DMS79 (cell line): ENCODE measurements at regions not wholly inside any gene's neighbourhood (a gene's known extent, or its start where the extent isn't known, plus 50 kb on each side); places are given as distances from the start of the nearest gene placed in this dataset.

Experiments used
- DNase-seq: peaks from one replicate; lab custom pipeline; 2025; lab: John Stamatoyannopoulos, UW

DNA sequence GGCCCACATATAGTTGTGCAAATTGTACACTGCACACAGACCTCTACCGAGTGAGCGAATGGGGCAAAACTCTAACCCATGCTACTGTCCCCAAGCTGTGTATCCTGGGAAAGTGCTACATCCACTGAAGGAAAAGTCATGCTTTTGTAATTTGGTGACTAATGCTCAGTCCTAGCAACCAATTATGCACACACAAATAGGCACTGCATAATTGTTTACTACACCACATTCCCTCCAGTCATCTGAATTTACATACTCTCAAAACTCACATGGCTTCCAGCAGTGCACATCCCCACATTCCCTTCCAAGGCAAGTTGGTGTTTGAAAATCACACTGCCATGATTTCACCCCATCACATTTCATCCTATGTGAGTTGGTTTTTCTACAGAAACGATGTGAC, 125.9 kb upstream of the OSMR start:
- DNase-seq, result no peak

DNA sequence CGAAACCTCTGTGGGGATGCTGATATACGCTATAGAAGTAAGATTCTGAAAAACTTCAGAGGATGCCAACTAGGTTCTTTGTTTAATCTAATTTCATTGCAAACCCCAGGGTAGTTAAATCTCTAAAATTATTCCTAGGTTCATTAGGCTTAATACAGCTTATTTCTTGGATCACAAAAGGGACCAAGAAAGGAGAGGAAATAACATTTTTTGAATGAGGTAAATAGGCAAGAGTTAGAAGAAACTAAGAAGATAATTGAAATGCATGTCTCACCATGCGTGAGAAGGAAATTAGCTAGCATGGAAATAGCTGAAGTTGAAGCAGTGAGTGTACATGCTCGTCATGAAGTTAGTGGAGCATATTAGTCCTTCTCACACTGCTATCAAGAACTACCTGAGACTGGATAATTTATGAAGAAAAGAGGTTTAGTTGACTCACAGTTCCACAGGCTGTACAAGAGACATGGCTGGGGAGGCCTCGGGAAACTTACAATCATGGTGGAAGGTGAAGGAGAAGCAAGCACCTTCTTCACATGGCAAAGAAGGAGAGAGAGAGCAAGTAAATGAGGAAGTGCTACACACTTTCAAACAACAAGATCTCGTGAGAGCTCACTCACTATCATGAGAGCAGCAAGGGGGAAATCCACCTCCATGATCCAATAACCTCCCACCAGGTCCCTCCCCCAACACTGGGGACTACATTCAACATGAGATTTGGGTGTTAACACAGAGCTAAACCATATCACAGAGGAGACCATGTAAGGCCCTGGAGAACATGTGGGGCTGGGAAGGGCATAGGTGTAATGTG, 125.1 kb upstream of the OSMR start:
- no peak for DNase-seq

DNA sequence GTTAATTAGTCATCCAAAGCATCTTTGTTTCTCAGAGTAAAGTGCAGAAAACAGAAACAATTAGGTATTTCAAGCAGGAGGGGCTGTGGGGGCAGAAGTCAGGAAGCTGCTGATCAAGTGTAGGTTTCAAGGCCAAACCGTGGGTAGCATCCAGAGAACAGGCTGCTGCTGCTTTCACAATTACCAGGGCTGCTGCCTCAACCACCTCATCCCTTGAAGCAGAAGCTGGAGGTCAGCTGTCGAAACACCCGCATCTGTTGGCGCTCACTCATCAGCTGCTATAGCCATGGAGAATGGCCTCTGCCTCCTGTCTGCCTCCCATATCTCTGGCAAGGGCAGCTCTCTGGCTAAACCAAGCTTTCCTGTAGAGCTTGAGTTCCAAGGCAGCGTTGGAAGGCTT, 122.9 kb upstream of the OSMR start:
- DNase-seq, result no peak

DNA sequence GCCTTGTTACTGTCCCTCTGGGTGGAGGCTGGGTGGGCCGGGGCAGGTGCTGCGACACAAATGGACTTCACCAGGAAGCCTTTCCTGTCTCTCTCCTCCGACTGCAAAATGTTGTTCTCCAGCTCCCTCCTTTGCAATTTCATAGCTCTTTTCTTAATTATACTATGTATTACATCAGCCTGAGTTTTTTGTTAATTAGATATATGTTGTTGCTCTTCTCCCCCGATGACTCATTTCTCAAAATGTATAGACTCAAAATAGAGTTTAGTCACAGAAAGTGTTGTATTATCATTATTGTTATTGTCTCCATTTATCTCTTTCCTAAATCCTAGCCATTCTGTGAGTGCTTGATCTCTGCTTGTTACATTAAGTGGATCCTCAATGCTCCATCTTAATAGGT, 122.4 kb upstream of the OSMR start:
- no peak for DNase-seq

DNA sequence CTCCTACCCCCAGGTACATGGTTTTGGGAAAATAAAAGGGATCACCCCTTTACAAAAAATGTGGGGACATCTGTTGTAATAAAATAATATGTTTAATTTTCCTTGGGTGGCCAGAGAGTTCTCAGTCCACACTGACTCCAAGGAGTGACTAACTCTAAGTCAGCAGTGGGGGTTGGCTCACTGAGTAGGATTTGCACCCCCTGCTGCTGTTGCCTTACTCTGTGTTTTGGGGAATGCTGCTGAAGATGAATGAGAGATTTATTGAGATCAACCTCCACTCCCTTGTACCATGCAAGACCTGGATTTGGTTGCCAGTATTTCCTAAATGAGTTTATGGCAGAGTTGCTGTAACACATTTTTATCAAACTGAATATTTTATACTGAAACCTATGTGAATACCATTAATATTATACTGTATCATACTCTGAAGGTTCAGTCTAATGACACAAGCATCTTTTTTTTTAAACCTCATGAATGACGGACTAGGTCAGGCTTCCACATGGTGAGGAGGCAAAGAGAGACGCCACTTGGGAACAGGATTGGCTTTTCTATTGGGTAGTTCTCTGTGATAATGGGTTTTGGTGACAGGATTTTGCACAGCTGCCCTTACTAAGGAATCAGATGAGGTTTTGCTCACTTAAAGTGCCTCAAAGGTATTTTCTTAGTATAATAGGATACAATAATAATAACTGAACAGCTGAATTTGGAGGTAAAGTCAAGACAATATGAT, 121.3 kb upstream of the OSMR start:
- DNase-seq, result no peak

DNA sequence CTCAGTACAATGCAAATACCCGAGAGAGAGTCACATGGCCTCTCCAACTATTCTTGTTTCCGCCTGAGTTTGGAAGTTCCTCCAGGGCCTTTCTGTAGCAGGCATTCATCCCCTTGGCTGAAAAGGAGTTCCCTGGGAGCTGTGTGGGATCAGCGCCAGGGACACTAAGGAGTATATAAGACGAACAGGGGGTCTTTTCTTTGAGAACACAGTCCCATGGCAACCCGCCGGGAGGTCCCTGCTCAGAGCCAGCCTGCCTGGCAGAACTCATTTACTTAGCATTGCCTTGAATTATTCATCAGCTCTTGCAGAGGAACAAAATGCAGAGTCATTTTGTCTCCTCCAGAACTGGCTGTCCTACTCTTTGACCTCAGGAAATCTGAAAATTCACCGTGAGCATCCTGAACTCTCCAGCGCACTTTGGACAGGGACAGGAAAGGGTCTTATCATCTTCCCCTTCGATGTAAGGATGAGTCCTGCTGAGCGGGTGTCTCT, 120.4 kb upstream of the OSMR start:
- DNase-seq, result no peak

DNA sequence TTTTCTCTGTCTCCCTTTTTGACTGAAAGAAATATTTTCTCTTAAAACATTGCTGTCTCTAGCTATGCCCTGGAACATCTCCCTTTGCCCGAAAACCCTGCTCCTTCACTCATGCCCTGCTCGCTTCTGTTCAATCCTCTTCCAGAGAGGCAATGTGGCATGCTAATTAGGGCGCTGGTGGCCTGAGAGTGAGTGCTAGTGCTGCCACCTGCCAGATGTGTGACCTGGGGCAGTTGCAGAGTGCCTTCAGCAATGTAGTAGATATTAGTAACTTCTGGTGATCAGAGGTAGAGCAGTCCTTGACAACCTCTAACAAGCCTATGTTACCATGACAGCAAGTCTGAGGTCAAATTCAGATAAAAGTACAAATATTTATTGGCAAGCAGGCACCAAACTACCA, 119.5 kb upstream of the OSMR start:
- no peak for DNase-seq

DNA sequence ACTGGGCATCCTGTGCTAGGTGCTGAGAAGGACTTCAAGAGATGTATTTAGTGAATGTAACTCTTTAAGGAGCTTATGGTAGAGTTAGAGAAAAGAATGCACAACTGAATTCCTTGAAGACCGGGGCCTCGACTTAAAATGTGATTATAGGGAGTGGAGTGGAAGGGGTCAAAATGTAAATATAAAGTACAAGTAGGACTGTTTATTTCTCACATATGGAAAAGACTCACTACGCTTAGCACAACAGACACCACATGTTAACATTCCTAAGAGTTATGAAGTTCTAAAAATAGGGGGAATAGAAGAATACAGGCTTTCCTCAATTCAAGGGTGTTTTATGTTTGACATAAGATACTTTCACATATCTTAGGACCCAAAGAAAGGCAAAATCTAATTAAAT, 117.8 kb upstream of the OSMR start:
- no peak for DNase-seq

DNA sequence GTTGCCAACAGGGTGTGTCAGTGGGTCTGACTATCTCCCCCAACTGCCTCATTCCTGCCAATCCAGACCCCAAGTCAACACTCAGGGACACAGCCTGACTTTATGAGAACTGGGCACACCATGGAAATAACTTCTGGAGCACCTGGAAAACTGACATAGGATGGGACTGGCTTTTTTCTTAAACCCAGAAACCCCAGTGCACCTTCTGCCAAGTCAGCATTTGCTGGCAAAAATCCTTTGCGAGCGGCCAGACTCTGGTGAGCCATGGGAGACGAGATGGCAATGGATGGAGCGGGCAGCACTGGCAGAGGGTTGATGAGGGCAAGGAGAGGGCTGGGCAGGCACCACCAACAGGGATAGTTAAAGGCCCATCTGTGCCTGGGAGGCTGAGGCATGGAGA, 114.4 kb upstream of the OSMR start:
- DNase-seq, result no peak

DNA sequence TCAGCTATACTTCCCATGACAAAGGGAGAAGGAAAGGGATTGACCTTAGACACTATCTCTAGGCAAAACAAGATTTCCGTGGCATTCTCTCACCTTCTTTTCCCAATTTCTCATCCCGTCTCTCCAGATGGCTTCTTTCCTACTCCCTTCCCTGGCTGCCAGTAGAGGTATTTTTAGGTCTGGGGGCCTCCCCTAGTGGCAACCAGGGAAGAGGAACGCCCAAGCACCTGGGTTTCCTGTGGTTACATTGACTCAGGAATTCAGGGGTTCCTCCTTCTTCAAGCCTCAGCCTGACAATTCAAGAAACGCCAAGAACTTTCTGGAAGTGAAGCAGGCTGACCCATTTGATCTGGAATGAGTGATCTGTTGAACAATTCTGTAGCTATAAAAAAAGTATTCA, 111.5 kb upstream of the OSMR start:
- DNase-seq, result no peak

DNA sequence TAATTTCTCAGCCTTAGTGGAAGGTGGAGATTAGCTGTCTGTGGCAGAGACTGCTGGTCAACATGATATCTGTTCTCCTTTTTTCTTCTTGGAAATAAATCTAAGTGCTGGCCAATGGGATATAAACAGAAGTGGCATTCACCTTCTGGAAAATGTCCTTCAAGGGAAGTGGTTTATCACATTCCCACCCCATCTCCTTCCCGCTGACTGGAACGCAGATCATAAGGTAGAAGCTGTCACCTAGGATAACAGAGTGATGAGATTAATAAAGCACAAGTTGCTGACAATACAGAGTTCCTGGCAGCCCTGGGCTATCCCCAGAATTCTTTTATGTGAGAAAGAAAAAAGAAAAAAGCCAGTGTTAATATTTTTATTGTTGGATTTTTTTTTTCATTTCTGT, 109.7 kb upstream of the OSMR start:
- no peak for DNase-seq

DNA sequence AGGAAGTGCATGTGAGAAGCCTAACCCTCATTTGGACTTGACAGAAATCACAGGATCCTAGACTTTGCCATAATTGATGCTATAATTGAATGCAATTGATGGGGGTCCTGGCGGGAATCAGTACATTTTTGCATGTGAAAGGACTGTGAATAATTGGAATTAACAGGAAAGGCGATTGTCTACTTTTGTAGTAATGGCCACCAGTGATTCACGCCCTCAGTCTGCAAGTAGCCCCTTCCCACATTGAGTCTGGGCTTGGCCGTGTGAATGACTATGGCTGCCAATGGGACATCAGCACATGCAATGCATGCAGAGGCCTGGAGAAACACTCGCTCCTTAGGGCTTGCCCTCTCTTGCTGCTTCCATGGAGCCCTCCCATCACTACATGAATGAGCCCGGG, 107.8 kb upstream of the OSMR start:
- DNase-seq, result no peak

DNA sequence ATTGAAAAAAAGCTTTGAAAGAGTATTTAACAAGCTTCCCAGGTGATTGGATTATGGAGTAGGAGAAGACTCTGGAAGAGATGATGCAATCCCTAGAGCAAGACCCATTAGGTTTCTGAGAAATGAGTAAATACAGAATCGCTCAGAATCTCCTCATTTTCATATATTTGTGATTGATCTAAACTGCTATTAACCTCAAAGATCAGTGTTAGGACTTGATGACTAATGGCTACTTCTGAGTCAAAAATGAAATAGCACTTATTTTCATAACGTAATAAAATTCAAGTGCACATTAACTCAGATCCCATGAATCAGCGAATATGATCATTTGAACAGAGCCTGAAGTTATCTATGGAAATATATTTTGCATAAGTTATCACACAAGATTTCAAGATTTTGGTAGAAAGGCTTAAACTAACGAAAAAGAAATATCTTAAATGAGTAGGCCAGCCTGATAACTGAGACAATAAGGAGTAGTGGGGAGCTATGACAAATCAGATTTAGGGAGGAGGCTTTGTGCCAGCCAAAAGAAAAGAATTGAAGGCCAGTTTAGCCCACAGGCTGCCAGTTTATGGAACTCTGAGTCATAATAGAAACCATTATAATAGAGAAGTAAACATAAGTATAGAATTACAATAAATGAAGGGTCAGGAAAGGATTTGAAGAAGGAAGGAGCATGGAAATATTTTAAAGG, 106.7 kb upstream of the OSMR start:
- no peak for DNase-seq

DNA sequence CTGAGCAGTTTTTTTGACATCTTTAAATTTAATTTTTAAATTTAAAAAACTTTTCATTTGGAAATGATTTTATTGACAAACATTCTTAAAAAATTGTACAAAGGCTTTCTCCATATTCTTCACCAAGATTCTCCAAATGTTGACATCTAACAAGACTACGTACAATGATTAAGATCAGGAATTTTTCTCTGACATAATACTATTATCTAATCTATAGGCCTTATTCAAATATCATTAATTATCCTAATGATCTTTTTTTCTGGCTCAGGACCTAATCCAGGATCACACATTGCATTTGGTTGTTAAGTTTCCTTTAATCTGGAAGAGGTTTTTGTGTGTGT, 106.1 kb upstream of the OSMR start:
- DNase-seq, result no peak

DNA sequence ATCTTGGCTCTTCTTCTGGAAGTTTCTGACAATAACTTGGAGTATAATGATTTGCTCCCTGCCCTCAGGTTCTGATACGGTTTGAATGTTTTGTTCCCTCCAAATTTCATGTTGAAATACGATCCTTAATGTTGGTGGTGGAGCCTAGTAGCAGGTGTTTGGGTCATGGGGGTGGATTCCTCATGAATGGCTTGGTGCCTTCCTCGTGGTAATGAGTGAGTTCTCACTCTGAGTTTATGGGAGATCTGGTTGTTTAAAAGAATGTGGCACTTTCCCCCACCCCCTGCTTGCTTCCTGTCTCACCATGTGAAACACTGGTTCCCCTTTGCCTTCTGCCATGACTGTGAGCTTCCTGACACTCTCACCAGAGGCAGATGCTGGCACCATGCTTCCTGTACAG, 103.0 kb upstream of the OSMR start:
- no peak for DNase-seq

DNA sequence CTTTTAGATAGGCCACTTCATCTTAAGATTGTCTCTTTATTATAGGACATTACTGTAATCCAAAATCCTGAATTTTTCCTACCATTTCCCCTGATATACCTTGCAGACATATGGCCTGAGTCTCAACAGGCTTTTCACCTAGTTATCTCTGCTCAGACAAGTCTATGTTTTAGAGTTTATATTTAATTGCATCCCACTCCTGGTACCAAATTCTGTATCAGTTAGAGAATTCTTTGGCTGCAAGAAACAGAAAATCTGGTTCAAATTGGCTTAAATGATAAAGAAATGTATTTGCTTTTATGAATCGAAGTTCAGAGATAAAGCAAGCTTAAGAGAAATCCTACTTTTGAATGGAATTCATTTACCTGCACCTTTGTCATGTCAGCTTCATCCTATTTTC, 102.2 kb upstream of the OSMR start:
- no peak for DNase-seq

DNA sequence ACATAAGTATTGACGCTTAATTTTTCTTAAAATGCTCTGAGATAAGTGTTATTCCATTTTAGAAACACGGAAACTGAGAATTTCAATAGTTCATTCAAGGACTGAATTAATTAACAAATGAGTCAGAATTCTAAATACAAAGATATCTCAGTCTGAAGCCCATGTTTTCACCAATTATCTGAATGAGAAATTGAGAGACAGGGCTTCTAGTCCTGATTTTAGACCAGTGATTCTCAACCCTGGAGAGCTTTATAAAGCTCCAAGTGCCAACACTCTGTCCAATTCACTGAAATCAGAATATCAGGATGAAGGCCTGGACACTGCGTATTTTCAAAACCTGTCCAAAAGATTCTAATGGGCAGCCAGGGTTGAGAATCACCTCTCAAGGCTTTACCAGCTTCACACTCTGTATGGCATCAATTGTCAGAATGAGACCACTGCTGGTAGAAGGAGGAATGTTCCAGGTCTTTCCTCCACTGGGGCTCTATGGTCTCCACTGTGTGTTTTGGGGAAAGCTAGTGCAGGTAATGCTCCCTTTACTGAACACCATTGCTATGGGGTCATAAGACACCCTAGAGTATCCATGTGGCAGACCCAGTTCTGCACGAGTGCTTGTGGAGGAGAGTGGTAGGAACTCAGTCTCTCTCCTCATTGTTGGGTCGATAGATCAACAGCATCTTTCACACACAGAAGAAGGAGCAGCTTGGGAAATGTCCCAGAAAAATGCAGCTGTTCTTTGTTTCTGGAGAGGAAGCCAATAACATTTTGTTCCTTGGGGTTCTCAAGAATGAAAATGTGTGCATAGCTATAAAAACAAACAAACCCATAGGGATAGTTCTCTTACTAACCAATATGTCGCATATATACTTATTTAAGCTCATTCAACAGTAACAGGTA, 99.7 kb upstream of the OSMR start:
- no peak for DNase-seq

DNA sequence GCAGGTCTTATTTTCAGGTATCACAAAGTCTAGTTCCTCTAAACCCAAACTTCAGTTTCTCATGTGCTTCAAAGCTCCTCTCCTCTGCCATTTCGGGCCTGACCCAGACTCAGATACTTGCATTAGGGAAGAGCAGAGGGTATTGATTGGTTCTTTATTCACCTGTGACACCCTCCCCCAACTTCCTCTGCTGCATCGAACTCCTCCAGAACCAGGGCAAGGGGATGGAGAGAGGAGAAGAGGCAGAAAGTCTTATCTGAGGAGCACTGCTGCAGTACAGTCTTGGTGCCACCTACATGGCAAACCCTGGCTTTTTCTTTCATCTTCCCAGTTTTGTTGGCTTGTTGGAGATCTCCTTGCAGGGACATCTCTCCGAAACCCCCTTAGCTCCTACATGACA, 96.0 kb upstream of the OSMR start:
- no peak for DNase-seq

DNA sequence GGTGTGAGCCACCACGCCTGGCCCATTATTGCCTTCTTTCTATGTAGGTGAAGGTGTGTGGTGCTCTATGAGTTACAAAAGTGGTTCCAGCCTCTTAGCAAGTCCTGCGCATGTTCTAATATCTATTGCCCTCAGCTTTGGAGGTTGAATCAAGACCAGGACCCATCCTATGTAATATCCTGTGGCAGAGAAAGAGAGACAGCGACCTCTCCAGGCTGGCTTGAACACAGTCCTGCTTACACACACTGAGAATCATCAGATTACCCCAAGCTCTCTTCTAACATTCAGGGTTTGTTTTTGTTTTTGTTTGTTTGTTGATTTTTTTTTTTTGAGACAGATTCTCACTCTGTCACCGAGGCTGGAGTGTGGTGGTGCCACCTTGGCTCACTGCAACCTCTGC, 94.7 kb upstream of the OSMR start:
- DNase-seq, result no peak

DNA sequence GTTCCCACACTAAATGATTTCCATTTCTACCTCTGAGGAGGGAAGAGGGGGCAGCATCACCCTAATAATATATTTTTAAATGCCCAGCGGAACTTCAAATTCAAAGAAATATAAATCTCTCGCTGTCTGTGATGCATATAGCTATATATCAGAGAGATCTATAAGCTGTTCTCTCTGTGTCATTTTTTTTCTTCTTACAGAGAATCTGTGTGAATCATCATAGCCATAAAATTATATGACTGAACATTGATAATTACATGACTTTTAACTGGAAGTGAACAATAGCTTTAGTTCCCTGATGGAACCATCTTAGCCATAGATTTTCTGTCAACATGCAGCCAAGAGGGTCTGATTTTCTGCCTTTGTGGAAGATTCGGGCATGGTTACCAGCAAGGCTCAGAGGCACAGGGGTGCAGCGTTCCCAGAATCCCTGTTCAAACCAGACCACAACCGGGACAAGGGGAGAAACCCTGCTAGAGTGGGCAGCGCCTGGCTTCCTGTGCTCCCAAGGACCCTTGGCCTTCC, 93.7 kb upstream of the OSMR start:
- no peak for DNase-seq

DNA sequence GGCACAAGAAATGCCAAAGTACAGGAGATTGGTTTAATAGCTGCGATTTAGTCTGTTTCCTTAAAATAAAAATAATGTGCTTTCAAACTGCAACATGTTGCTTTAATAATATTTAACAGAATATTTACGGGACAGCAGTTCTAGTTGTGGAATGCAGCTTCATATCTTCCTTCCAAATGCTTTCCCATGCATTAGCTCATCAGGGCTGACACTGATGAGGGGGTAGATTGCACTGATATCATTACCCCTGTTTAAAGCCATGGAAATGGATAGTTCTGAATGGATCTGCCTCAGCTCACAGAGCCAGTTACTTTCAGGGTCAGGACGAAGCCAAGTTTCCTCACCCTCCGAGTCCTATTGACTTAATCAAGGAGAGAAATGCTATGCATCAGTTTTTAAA, 93.2 kb upstream of the OSMR start:
- no peak for DNase-seq

DNA sequence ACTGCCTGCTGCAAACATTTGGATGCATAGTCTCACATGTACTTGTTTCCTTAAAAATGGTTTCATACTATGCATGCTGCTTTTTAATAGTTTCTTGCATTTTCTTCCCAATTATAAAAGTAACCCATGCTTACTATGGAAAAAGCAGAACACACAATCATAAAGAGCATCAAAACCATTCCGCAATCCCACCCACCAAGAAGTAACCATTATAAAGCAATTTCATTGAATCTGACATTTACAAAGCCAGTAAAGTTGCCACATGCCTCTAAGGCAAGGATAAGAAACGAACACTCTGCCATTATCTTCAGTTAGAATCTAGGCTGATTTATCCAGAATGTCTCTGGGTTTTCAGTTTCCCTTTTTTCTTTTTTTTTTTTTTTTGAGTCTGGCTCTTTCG, 92.7 kb upstream of the OSMR start:
- no peak for DNase-seq
